Nephron (organoid): ENCODE measurements at regions not wholly inside any gene's neighbourhood (a gene's known extent, or its start where the extent isn't known, plus 50 kb on each side); places are given as distances from the start of the nearest gene placed in this dataset.
"Not testable (repeated sequence)": the region's sequence is repeated elsewhere in the genome, so short reads cannot be mapped to it uniquely, and the experiment has no call there.

ENCODE experiments used
- H3K27ac Mint-ChIP-seq, 3 experiments: 2 replicates each; pipeline ENCODE4 v1.8.0; 2020; ENCODE audit warnings: mixed read lengths in 3 of 3, mild to moderate bottlenecking in 2 of 3, moderate library complexity in 1 of 3
- H3K27me3 Mint-ChIP-seq: 2 replicates; pipeline ENCODE4 v1.8.0; 2021; ENCODE audit warnings: low read depth, mild to moderate bottlenecking, moderate library complexity, mixed read lengths
- H3K36me3 Mint-ChIP-seq: 2 replicates; pipeline ENCODE4 v1.8.0; 2020; ENCODE audit warnings: low read depth, mixed read lengths
- H3K4me1 Mint-ChIP-seq: 2 replicates; pipeline ENCODE4 v1.8.0; 2020; ENCODE audit warnings: mixed read lengths
- H3K4me3 Mint-ChIP-seq, 3 experiments: 2 replicates each; pipeline ENCODE4 v1.8.0; 2020; ENCODE audit warnings: mild to moderate bottlenecking in 3 of 3, mixed read lengths in 3 of 3, moderate library complexity in 2 of 3
- H3K9me3 Mint-ChIP-seq: 2 replicates; pipeline ENCODE4 v1.8.0; 2020; ENCODE audit warnings: mixed read lengths
- TF ChIP-seq, protein P1 (sequence below), 3 experiments: fragments of 200-600 bp; sonication (generic); IDR thresholded peaks; one replicate each; pipeline ENCODE4 v1.5.0; 2021; ENCODE audit warnings: antibody characterized with exemption in 3 of 3; ENCODE audit not compliant: unreplicated experiment in 3 of 3

DNA sequence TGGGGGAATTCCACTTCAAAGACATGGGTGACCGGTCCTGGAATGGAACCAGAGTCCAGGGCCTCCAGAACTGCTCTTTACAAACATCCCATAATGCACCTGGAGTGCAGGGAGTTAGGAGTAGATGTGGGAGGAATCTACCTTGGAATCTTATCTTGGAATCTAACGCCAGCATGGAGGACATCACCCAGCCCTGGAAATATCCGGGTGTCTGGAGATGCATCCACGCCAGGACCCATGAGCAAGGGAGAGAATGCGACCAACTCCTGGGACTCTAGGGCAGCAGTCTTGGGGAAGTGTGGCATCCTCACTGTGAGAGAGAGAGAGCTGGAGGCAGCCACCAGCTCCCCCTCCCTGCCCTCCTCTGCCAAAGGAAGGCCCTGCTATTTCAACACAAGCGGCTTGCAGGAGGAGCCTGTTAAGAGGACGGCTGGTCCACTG is 211.8 kb downstream of the UQCRFS1 start:
- TF ChIP-seq, protein P1, sequence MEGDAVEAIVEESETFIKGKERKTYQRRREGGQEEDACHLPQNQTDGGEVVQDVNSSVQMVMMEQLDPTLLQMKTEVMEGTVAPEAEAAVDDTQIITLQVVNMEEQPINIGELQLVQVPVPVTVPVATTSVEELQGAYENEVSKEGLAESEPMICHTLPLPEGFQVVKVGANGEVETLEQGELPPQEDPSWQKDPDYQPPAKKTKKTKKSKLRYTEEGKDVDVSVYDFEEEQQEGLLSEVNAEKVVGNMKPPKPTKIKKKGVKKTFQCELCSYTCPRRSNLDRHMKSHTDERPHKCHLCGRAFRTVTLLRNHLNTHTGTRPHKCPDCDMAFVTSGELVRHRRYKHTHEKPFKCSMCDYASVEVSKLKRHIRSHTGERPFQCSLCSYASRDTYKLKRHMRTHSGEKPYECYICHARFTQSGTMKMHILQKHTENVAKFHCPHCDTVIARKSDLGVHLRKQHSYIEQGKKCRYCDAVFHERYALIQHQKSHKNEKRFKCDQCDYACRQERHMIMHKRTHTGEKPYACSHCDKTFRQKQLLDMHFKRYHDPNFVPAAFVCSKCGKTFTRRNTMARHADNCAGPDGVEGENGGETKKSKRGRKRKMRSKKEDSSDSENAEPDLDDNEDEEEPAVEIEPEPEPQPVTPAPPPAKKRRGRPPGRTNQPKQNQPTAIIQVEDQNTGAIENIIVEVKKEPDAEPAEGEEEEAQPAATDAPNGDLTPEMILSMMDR (IDR thresholded peaks at IDR 0.05; ENCODE audit: unreplicated experiment in 3 of 3), result no peak
- Mint-ChIP-seq H3K4me3 (peak overlapping the region in 2 of 3 experiments; percentile 53 to 56), H3K9me3 (peaks cover 18% of the 10 kb centered on the region), H3K36me3 (peaks cover 5% of the 10 kb centered on the region), H3K27me3 (peaks cover 5% of the 10 kb centered on the region), H3K27ac (peak overlapping the region; percentile 90 to 93 (median 91)), H3K4me1 (peaks cover 30% of the 10 kb centered on the region)

DNA sequence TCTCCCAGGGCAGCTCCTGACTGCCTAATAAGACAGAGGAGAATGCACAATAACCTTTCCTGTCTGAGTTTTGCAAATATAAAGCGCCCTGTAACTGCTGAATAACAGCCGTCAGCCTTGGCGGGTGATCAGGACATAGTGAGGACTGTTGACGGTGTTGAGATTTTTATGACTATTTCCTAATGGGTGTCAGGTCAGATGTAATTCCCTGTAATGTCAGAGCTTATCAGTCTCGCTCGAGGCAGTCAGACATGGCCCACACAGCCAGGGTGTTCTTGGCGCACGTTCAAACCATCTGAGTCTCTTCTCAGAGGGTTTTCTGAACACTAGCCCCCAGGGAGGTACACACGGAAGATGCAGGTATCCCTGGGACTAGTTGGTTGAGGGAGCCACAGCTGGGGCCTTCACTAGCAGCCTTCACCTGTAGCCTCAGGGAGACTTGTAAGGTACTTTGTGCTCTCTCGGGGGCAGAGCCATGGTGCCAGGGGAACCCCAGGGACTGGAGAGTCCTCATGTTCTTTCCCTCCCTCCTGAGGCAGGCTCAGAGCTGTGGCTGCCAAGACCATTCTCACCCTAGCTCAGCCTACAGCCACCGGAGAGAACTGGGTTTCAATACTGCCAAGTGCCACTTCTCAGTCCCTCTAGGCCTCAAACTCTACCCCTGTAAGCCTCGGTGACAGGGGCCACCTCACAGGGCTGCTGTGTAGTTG is 213.1 kb downstream of the UQCRFS1 start:
- TF ChIP-seq, protein P1 (IDR thresholded peaks at IDR 0.05; ENCODE audit: unreplicated experiment in 3 of 3), result no peak
- Mint-ChIP-seq H3K4me3 (no peak overlapping the region), H3K36me3 (peaks cover 5% of the 10 kb centered on the region), H3K27ac (peak overlapping the region; percentile 11 to 64 (median 16)), H3K4me1 (peaks cover 30% of the 10 kb centered on the region), H3K9me3 (peaks cover 23% of the 10 kb centered on the region), H3K27me3 (peaks cover 5% of the 10 kb centered on the region)

DNA sequence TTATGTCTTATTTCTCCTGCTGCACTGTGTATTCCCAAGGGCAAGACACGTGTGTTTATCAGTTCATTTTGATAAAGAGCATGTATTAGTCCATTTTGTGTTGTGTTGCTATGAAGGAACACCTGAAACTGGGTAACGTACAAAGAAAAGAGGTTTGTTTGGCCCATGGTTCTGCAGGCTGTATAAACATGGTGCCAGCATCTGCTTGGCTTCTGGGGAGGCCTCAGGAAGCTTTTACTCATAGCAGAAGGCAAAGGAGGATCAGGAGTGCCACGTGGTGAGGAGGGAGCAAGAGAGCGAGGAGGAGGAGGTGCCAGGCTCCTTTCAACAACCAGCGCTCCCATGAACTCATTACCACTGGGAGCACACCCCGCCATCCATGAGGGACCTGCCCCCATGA is 214.0 kb downstream of the UQCRFS1 start:
- TF ChIP-seq, protein P1 (IDR thresholded peaks at IDR 0.05; ENCODE audit: unreplicated experiment in 3 of 3), result no peak
- Mint-ChIP-seq H3K4me3 (no peak overlapping the region), H3K36me3 (peaks cover 5% of the 10 kb centered on the region), H3K27ac (peak overlapping the region in 1 of 3 experiments; percentile 11), H3K4me1 (peaks cover 30% of the 10 kb centered on the region), H3K27me3 (peaks cover 2% of the 10 kb centered on the region), H3K9me3 (peaks cover 29% of the 10 kb centered on the region)

DNA sequence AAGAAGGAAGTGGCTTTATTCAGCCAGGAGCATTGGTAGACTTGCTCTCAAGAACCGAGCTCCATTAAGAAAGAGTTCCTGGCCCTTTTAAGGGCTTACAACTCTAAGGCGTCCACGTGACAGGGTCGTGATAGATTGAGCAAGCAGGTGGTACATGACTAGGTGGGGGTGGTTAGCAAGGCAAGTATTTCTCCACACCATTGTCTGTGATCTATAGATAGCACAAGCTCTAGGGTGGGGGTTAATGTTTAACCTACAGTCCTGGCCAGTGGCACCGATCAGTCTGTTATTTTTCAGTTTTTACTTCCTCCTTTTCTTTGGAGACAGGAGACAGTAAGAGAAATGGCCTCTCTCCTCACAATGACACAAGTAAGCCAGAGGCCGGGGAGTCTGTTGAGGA is 215.1 kb downstream of the UQCRFS1 start:
- peak overlapping the region in 1 of 3 experiments; percentile 5 for H3K4me3 Mint-ChIP-seq
- peaks cover 32% of the 10 kb centered on the region for H3K9me3 Mint-ChIP-seq
- H3K4me1 Mint-ChIP-seq, result peaks cover 30% of the 10 kb centered on the region
- not testable (repeated sequence) for H3K27me3 Mint-ChIP-seq, H3K36me3 Mint-ChIP-seq
- H3K27ac Mint-ChIP-seq, result peak overlapping the region; percentile 33 to 91 (median 63)

DNA sequence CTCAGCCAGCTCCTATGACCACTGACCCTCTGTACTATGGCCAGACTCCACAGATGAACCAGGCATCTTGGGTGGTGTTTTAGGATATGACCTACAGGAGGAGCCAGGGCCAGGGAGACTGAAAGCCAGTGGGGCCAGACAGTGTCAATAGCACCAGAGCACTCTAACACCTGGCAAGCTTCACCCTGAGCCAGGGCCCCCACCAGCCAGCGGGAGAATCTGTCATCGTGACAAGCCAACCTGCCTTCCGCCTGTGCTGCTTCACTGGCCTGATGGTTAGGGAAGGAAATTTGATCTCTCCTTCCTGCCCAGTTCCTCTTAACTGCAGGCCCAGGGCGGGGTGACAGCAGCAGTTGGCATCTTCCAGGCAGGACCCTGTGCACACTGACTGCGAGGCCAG is 222.4 kb downstream of the UQCRFS1 start:
- peaks cover 18% of the 10 kb centered on the region for H3K27me3 Mint-ChIP-seq
- H3K36me3 Mint-ChIP-seq, result no peaks in the 10 kb centered on the region
- H3K4me1 Mint-ChIP-seq, result no peaks in the 10 kb centered on the region

DNA sequence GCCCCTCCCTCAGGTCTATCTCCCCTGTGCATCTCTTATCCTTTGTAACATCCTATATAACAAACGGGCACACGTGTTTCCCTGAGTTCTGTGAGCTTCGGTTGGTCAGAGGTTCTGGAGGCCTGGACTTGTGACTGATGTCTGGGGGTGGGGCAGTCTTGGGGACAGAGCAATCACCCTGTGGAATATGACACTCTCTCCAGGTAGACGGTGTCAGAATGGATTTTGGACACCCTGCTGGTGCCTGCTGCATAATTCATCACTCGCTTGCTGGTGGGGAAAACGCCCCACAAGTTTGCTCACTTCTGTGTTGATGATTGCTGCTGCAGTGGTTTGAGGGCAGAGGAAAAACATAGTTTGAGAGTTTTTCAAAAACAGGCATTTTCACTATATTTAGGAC is 223.2 kb downstream of the UQCRFS1 start:
- TF ChIP-seq, protein P1 (IDR thresholded peaks at IDR 0.05; ENCODE audit: unreplicated experiment in 3 of 3), result no peak
- peaks cover 20% of the 10 kb centered on the region for H3K27me3 Mint-ChIP-seq
- no peaks in the 10 kb centered on the region for H3K4me1 Mint-ChIP-seq
- no peaks in the 10 kb centered on the region for H3K36me3 Mint-ChIP-seq
- H3K9me3 Mint-ChIP-seq, result peaks cover 8% of the 10 kb centered on the region
- no peak overlapping the region for H3K4me3 Mint-ChIP-seq
- H3K27ac Mint-ChIP-seq, result no peak overlapping the region

More for the DNA sequence above, 222.4 kb downstream of the UQCRFS1 start:
- peaks cover 9% of the 10 kb centered on the region for H3K9me3 Mint-ChIP-seq
- no peak overlapping the region for H3K27ac Mint-ChIP-seq
- H3K4me3 Mint-ChIP-seq, result no peak overlapping the region
- TF ChIP-seq, protein P1 (IDR thresholded peaks at IDR 0.05; ENCODE audit: unreplicated experiment in 3 of 3), result no peak
